HL-60 (cell line): ENCODE measurements at regions not wholly inside any gene's neighbourhood (a gene's known extent, or its start where the extent isn't known, plus 50 kb on each side); places are given as distances from the start of the nearest gene placed in this dataset.
"Not testable (repeated sequence)": the region's sequence is repeated elsewhere in the genome, so short reads cannot be mapped to it uniquely, and the experiment has no call there.

Experiments used
- DNase-seq, 2 experiments: peaks; one replicate each; pipeline ENCODE4 v3.0.0-alpha.2; 2010 to 2020; ENCODE audit warnings: low read depth in 1 of 2, low spot score in 1 of 2
- H3K27ac ChIP-seq: fragments of 250-450 bp; sonication (Bioruptor Pico); replicated peaks from 2 replicates; pipeline ENCODE4 v1.5.1; 2020; ENCODE audit warnings: mild to moderate bottlenecking, moderate library complexity
- H3K27me3 ChIP-seq: fragments of 250-450 bp; sonication (Bioruptor Pico); 2 replicates; pipeline ENCODE4 v1.5.1; 2021; ENCODE audit warnings: mild to moderate bottlenecking, moderate library complexity; ENCODE audit not compliant: insufficient read depth, poor library complexity, severe bottlenecking
- H3K4me3 ChIP-seq: replicated peaks from 2 replicates; pipeline ENCODE4 v1.5.1; 2011; ENCODE audit warnings: mild to moderate bottlenecking, control low read depth, low read length; ENCODE audit not compliant: insufficient read depth
- CTCF ChIP-seq: IDR thresholded peaks from one replicate; pipeline ENCODE4 v1.5.1; 2011; ENCODE audit warnings: low read length, control low read depth, inconsistent platforms; ENCODE audit not compliant: insufficient read depth
- GABPA ChIP-seq: IDR thresholded peaks from 2 replicates; pipeline ENCODE4 v1.6.1; 2012; ENCODE audit warnings: low read depth
- POLR2AphosphoS5 ChIP-seq: IDR thresholded peaks from 2 replicates; pipeline ENCODE4 v1.6.1; 2012; ENCODE audit warnings: low read depth
- REST ChIP-seq: IDR thresholded peaks from 2 replicates; pipeline ENCODE4 v1.6.1; 2012; ENCODE audit warnings: low read depth; ENCODE audit not compliant: insufficient replicate concordance
- SPI1 ChIP-seq: IDR thresholded peaks from 2 replicates; pipeline ENCODE4 v1.6.1; 2012; ENCODE audit warnings: low read depth, mild to moderate bottlenecking, borderline replicate concordance

GRCh38 chr18:42549596-42549995 lies 565.9 kb downstream of the RIT2 start:
- H3K27me3 ChIP-seq = no peaks in the 10 kb centered on the region
- H3K4me3 ChIP-seq = no peak overlapping the region
- no peak overlapping the region for H3K27ac ChIP-seq
- DNase-seq = no peak
- TF ChIP-seq GABPA (no peak), POLR2AphosphoS5 (no peak), SPI1 (no peak), REST (no peak), CTCF (no peak)

GRCh38 chr18:42552559-42552958 lies 562.9 kb downstream of the RIT2 start:
- not testable (repeated sequence) for H3K27me3 ChIP-seq, DNase-seq, H3K27ac ChIP-seq, H3K4me3 ChIP-seq

- DNase-seq = no peak
- no peak overlapping the region for H3K4me3 ChIP-seq
- H3K27ac ChIP-seq = no peak overlapping the region
- TF ChIP-seq SPI1 = no peak
- no peak for TF ChIP-seq REST
- TF ChIP-seq GABPA = no peak
- no peak for TF ChIP-seq POLR2AphosphoS5
- no peak for TF ChIP-seq CTCF
- H3K27me3 ChIP-seq = peaks cover 6% of the 10 kb centered on the region
Measured at GRCh38 chr18:42559069-42559690, 556.3 kb downstream of the RIT2 start.

GRCh38 chr18:42561521-42561920 lies 554.0 kb downstream of the RIT2 start:
- no peak for TF ChIP-seq CTCF
- TF ChIP-seq REST = no peak
- TF ChIP-seq GABPA = no peak
- TF ChIP-seq POLR2AphosphoS5 = no peak
- TF ChIP-seq SPI1 = no peak
- Histone ChIP-seq H3K27ac (no peak overlapping the region), H3K27me3 (peaks cover 6% of the 10 kb centered on the region), H3K4me3 (no peak overlapping the region)
- DNase-seq = no peak
